Skeletal muscle tissue (tissue), 3 donors: ENCODE measurements at regions not wholly inside any gene's neighbourhood (a gene's known extent, or its start where the extent isn't known, plus 50 kb on each side); places are given as distances from the start of the nearest gene placed in this dataset.

Experiments
- H3K27ac ChIP-seq: one replicate; pipeline ENCODE4 v1.7.0; 2013; ENCODE audit warnings: mild to moderate bottlenecking, low read depth, low read length, inconsistent platforms
- H3K27me3 ChIP-seq, 3 donors: one replicate each; pipeline ENCODE4 v1.7.0; 2013; ENCODE audit warnings: low read length in 3 of 3; ENCODE audit not compliant: control insufficient read depth in 3 of 3, insufficient read depth in 3 of 3
- H3K36me3 ChIP-seq, 3 donors: one replicate each; pipeline ENCODE4 v1.7.0; 2013; ENCODE audit warnings: low read length in 3 of 3; ENCODE audit not compliant: control insufficient read depth in 3 of 3, insufficient read depth in 3 of 3
- H3K4me1 ChIP-seq, 3 donors: one replicate each; pipeline ENCODE4 v1.7.0; 2013; ENCODE audit warnings: low read length in 3 of 3, mild to moderate bottlenecking in 3 of 3; ENCODE audit not compliant: control insufficient read depth in 3 of 3, insufficient read depth in 3 of 3
- H3K4me3 ChIP-seq, 3 donors: one replicate each; pipeline ENCODE4 v1.7.0; 2013; ENCODE audit warnings: low read length in 3 of 3
- H3K9ac ChIP-seq, 3 donors: one replicate each; pipeline ENCODE4 v1.7.0; 2013; ENCODE audit warnings: low read length in 3 of 3, mild to moderate bottlenecking in 3 of 3, moderate library complexity in 2 of 3, low read depth in 1 of 3
- H3K9me3 ChIP-seq, 3 donors: one replicate each; pipeline ENCODE4 v1.7.0; 2013; ENCODE audit warnings: low read length in 3 of 3; ENCODE audit not compliant: control insufficient read depth in 3 of 3
- donor health status: Osteomylitis.

DNA sequence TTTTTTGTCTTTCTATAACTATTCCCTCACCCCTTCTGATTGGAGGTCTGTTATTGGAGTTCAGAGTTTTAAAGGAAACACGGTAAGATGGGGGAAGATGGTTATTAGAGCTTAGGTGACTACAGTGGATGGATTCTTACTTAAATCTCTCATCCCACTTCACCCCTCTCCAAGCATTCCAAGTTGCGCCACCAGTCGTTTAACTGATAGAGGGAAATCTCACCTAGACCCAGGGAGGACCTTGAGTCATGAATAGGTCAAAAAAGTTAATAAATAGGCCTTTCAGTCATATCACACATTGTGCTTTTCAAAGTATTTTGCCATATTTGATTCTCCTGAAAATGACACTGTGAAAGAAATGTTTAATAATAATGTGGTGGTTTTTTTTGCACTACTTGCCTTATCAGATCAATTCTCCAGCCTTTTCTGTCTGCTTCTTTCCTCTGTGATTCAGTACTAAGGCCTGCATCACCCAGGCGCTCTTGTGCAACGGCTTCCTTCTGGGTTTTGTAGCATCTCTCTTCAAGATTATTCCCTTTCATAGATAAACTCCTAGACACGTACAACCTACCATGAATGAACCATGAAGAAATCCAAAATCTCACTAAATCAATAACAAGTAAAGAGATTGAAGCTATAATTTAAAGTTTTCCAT, 100.4 kb upstream of the TGFBR2 start:
- Histone ChIP-seq H3K27me3 (no peaks in the 10 kb centered on the region), H3K36me3 (no peaks in the 10 kb centered on the region), H3K27ac (no peak overlapping the region), H3K4me1 (no peaks in the 10 kb centered on the region), H3K9me3 (no peaks in the 10 kb centered on the region), H3K4me3 (no peak overlapping the region), H3K9ac (no peak overlapping the region)

DNA sequence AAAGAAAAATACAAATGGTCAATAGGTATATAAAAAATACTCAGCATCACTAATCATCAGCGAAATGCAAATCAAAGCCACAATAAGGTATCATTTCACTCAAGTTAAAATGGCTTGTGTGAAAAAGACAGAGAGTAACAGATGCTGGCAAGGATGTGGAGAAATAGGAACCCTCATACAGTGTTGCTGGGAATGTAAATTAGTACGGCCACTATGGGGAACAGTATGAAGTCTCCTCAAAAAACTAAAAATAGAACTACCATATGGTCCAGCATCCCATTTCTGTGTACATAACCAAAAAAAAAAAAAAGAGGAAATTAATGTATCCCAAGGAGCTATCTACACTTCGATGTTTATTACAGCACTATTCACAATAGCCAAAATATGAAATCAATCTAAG, 98.1 kb upstream of the TGFBR2 start:
- Histone ChIP-seq H3K27me3 (no peaks in the 10 kb centered on the region), H3K4me1 (peaks cover 0 to 3% (median 0%) of the 10 kb centered on the region in 3 donors), H3K36me3 (no peaks in the 10 kb centered on the region), H3K27ac (no peak overlapping the region), H3K9me3 (no peaks in the 10 kb centered on the region), H3K9ac (no peak overlapping the region), H3K4me3 (no peak overlapping the region)

DNA sequence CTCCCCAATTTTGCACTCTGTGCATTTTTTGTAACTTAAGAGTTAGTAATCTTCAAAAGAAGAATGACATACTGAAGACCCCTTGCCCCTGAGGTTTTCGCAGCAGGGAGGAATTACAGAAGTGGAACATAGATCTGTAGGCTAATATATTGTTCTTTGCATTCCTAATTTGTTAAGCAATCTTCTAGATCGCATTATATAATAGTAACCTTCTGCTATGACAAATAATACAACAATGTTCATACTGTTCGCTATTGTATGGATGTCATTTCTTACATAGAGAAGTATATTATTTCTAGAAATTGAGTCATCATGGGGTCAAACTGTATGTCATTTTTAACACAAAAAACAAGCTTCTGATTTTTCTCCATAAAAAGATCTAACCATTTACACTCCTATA, 95.8 kb upstream of the TGFBR2 start:
- no peaks in the 10 kb centered on the region for H3K9me3 ChIP-seq
- no peak overlapping the region for H3K4me3 ChIP-seq
- no peaks in the 10 kb centered on the region for H3K36me3 ChIP-seq
- H3K4me1 ChIP-seq, result peaks cover 0 to 3% (median 0%) of the 10 kb centered on the region in 3 donors
- H3K9ac ChIP-seq, result no peak overlapping the region
- H3K27ac ChIP-seq, result no peak overlapping the region
- H3K27me3 ChIP-seq, result no peaks in the 10 kb centered on the region

DNA sequence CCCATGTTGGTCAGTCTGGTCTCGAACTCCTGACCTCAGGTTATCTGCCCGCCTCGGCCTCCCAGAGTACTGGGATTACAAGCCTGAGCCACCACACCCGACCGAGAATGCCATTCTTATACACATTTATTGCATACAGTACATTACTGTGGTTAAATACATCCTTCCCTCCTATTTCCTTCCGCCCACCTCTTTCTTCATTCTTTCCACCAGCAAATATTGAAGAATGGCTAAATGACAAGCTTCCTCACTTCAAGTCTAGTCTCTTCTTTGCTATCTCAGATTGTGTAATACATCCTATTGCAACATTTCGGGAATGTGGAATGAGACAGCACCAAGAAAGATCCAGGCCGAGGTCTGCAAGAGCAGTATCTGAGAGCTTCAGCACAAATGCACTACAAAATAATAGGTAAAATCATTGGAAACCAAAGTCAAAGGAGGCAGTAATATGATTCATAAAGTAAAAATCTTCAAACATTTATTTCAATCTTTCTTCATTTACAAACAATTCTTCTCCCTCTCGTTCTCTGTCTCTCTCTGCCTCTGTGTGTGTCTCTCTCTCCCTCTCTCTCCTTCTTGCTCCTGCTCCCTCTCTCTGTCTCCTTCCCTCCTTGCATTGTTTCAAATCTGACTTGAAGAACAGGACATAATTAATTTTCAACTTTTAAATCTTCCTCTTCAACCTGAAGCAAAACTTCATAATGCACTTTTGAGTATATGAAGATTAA, 94.7 kb upstream of the TGFBR2 start:
- Histone ChIP-seq H3K9me3 (no peaks in the 10 kb centered on the region), H3K36me3 (no peaks in the 10 kb centered on the region), H3K4me3 (no peak overlapping the region), H3K27me3 (no peaks in the 10 kb centered on the region), H3K27ac (no peak overlapping the region), H3K9ac (no peak overlapping the region), H3K4me1 (peaks cover 0 to 3% (median 0%) of the 10 kb centered on the region in 3 donors)

DNA sequence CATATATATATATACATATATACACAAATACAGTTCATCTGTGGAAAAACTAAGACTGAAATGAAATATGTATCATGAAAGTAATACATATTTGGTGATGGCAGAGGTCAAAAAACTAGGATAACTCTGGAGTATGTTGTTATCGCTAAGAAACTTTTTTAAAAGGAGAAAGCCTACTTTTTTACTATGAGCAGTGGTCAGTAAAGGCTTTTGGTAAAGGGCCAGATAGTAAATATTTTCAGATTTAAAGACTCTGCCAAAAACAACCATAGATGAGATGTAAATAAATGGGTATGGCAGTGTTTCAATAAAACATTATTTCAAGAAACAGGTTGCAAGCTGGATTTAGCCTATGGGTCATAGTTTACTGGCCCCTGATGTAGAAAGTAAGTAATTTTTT, 93.8 kb upstream of the TGFBR2 start:
- Histone ChIP-seq H3K27me3 (no peaks in the 10 kb centered on the region), H3K36me3 (no peaks in the 10 kb centered on the region), H3K9ac (no peak overlapping the region), H3K9me3 (no peaks in the 10 kb centered on the region), H3K4me1 (peaks cover 0 to 3% (median 1%) of the 10 kb centered on the region in 3 donors), H3K4me3 (no peak overlapping the region), H3K27ac (no peak overlapping the region)

DNA sequence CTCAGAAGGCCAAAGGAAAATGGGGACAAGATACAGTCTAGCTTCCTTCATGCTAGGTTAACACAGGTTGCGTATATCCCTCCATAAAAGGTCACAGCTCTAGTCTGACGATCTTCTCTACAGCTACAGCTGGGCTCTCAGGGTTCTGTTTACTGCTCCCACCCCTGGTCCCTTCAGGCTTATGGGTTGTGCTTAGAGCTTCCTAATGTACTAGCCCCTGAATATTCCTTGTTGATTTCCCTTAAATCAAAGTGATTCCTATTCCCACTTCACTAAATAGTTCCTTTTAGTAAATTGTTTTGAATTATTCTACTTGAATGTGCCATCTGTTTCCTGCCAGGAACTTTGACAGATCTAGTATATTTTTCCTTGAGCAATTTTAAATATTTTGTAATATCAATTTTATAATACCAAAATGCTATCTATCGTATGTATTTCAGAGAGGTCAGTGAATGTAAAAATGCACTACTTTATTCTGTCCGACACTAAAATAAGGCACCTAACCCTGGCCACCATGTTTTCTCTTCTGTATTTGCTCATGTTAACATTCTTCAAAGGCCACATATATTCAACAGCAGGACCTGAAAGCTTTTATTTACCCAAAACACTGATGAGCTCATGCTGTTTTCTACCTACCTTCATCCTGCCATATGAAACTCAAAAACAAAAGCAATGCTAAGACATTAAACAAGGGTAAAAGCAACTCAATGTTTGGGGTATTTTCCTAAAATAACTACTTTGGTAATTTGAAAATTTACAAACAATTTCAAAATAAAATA, 92.8 kb upstream of the TGFBR2 start:
- H3K4me3 ChIP-seq, result no peak overlapping the region
- H3K4me1 ChIP-seq, result peaks cover 3 to 10% (median 9%) of the 10 kb centered on the region in 3 donors
- no peaks in the 10 kb centered on the region for H3K27me3 ChIP-seq
- no peaks in the 10 kb centered on the region for H3K9me3 ChIP-seq
- no peak overlapping the region for H3K9ac ChIP-seq
- peak overlapping the region; percentile 31 for H3K27ac ChIP-seq
- H3K36me3 ChIP-seq, result no peaks in the 10 kb centered on the region

DNA sequence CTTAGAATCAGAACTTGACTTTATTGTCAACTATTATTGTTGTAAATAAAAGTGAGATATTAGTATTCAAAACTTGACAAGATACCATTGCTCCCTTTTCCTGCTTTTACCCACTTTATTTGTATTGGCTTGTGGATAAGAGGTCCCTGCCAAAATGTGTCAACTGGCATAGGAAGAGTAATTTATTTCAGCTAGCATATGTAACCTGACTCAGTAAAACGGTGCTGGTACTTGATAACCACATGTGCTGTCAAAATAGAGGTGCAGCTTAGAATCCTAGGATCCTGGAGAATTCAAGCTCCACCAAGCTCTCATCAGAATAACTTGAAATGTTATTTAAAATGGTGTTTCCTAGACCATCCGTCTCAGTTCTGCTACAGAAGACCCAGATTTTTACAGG, 90.2 kb upstream of the TGFBR2 start:
- Histone ChIP-seq H3K27me3 (no peaks in the 10 kb centered on the region), H3K27ac (no peak overlapping the region), H3K4me1 (peaks cover 3 to 15% (median 10%) of the 10 kb centered on the region in 3 donors), H3K4me3 (no peak overlapping the region), H3K9me3 (no peaks in the 10 kb centered on the region), H3K9ac (no peak overlapping the region), H3K36me3 (no peaks in the 10 kb centered on the region)

DNA sequence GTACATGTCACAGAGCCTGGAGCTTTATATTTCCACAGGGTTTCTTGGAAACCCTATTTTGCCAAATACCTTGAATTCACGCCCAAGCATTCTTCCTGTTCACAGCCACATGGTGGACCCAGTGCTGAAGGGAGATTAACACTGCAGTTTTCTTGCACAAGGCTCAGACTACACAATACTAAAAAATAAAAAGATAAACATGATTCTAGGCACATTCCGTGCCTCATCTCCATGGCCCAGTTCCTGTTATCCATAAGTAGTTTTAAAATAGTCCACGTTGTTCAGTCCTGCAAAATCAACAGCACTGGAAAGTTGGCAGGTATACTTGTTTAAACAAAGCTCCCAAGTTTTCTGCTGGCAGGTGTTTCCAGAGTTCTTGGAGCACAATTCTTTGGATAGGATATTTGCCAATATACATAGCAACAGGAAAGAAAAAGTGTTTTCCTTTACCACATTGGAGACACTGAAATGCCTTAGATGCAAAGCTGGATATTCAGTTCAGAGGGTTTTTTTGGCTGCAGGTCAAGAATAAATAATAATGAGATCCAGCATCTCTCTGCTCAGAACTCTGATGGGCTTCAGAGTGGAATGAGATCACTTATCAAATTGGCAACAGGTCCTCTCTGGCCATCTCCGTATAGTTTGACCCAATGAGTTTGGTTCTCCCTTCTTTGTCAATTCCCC, 88.1 kb upstream of the TGFBR2 start:
- H3K27me3 ChIP-seq, result no peaks in the 10 kb centered on the region
- H3K27ac ChIP-seq, result peak overlapping the region; percentile 69
- H3K4me1 ChIP-seq, result peaks cover 3 to 17% (median 12%) of the 10 kb centered on the region in 3 donors
- H3K36me3 ChIP-seq, result no peaks in the 10 kb centered on the region
- no peaks in the 10 kb centered on the region for H3K9me3 ChIP-seq
- H3K9ac ChIP-seq, result no peak overlapping the region
- H3K4me3 ChIP-seq, result no peak overlapping the region

DNA sequence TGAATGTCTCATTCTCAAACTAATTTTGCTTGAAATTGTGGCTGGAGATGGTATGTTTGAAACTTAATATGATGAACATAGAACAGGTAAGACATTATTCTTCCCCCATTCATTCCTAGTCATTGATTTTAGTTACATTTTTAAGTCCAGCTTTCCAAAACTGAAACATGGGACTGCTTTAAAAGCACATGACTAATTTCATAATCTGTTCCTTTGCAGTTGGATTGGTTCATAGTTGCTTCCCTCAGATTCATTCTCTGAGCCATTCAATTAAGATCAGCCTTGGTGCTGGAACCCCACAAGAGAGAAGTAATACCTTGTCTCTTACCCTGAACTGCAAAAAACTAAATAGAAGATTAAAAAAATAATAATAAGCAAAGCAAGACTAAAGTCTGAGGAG, 87.5 kb upstream of the TGFBR2 start:
- Histone ChIP-seq H3K36me3 (no peaks in the 10 kb centered on the region), H3K27ac (peak overlapping the region; percentile 69), H3K27me3 (no peaks in the 10 kb centered on the region), H3K9ac (no peak overlapping the region), H3K4me1 (peaks cover 3 to 17% (median 12%) of the 10 kb centered on the region in 3 donors), H3K4me3 (no peak overlapping the region), H3K9me3 (no peaks in the 10 kb centered on the region)
